HFF-Myc (cell line): ENCODE measurements at regions not wholly inside any gene's neighbourhood (a gene's known extent, or its start where the extent isn't known, plus 50 kb on each side); places are given as distances from the start of the nearest gene placed in this dataset.

Experiments used
- DNase-seq: peaks from one replicate; pipeline ENCODE4 v3.0.0-alpha.2; 2011; ENCODE audit warnings: low read depth; ENCODE audit errors: extremely low read depth
- H3K4me3 ChIP-seq: replicated peaks from 2 replicates; pipeline ENCODE4 v1.5.1; 2011; ENCODE audit warnings: low read depth, mild to moderate bottlenecking, control low read depth, low read length
- TF ChIP-seq, protein P1 (sequence below): IDR thresholded peaks from 2 replicates; pipeline ENCODE4 v1.5.1; 2012; ENCODE audit warnings: mild to moderate bottlenecking, low read depth, low read length, control low read depth; ENCODE audit errors: missing control alignments

DNA sequence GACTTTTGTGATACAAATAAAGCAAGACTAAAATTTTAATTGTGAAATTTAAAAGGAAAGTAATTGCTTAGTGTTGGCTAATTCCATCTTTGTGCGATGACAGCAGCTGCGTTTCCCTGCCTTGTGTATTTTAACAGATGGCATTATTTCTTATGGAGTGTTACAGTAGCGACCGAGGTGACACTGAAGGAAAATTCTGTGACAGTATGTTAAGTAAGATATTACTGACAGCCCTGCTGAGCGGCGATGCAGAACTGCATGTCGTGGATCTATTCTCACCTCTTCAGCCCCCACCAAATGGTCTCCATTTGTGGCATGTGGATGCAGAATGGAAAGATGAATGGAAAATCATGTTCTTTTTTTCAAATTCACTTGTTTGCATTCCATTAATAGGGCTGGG is 289.4 kb downstream of the RNF144B start:
- TF ChIP-seq, protein P1, sequence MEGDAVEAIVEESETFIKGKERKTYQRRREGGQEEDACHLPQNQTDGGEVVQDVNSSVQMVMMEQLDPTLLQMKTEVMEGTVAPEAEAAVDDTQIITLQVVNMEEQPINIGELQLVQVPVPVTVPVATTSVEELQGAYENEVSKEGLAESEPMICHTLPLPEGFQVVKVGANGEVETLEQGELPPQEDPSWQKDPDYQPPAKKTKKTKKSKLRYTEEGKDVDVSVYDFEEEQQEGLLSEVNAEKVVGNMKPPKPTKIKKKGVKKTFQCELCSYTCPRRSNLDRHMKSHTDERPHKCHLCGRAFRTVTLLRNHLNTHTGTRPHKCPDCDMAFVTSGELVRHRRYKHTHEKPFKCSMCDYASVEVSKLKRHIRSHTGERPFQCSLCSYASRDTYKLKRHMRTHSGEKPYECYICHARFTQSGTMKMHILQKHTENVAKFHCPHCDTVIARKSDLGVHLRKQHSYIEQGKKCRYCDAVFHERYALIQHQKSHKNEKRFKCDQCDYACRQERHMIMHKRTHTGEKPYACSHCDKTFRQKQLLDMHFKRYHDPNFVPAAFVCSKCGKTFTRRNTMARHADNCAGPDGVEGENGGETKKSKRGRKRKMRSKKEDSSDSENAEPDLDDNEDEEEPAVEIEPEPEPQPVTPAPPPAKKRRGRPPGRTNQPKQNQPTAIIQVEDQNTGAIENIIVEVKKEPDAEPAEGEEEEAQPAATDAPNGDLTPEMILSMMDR: no peak
- no peak overlapping the region for H3K4me3 ChIP-seq
- DNase-seq: no peak

DNA sequence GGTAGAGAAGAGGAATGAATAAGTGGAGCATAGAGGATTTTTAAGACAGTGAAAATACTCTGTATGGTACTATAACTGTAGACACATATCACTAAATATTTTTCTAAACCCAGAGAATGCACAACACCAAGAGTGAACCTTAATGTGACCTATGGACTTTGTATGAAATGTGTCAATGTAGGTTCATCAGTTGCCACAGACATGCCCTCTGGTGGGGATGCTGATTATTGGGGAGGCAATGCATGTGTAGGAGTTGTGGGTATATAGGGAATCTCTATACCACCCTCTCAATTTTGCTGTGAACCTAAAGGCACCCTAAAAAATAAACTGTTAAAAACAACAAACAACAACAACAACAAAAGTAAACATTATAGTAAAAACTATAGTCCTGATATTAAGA is 293.7 kb downstream of the RNF144B start:
- TF ChIP-seq, protein P1: no peak
- no peak for DNase-seq
- no peak overlapping the region for H3K4me3 ChIP-seq

DNA sequence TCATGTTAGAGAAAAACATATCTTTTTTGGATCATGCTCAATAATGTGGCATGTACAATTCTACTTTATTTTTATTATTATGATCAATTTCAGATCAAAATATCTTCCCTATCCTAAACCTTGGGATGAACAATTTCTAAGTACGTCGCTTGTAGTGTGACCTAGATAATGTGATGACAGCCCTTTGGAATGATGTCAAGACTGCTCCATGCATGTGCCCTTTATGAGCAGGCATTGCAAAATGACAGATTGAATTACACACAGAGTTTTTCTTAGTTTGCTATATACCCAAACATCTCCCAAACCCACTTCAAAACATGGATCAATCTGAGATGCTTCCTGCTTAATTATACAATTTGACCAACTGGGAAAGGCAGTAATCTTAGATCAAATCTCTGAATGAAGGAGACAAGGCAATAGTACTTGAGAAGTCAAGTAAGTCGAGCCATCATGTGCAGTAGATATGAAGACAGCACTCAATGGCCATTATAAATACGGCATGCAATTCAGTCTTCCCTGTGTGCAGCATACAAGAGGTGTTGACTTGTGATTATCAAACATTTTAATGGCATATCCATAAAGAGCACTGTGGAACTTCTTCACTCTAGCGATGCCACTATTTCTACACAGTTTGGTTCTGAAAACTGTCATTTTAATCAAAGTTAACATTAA is 294.8 kb downstream of the RNF144B start:
- no peak overlapping the region for H3K4me3 ChIP-seq
- DNase-seq: no peak
- TF ChIP-seq, protein P1: no peak

DNA sequence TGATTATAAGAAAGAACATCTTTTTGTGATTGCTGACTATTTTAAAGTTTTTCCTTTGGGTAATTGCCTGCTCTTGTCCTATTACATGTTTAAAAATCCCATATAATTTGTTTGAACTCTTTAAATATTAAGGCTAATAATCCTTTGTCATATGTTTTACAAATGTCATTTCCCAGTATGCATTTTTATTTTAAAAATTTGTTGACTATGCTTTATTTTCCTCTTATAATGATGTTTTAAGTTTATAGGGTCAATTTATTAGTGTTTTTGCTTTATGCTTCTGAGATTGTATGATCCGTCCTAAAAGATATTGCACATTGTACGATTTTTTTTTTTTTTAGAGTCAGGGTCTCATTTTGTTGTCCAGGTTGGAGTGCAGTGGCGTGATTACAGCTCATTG is 297.2 kb downstream of the RNF144B start:
- DNase-seq: no peak
- no peak overlapping the region for H3K4me3 ChIP-seq
- TF ChIP-seq, protein P1: no peak

DNA sequence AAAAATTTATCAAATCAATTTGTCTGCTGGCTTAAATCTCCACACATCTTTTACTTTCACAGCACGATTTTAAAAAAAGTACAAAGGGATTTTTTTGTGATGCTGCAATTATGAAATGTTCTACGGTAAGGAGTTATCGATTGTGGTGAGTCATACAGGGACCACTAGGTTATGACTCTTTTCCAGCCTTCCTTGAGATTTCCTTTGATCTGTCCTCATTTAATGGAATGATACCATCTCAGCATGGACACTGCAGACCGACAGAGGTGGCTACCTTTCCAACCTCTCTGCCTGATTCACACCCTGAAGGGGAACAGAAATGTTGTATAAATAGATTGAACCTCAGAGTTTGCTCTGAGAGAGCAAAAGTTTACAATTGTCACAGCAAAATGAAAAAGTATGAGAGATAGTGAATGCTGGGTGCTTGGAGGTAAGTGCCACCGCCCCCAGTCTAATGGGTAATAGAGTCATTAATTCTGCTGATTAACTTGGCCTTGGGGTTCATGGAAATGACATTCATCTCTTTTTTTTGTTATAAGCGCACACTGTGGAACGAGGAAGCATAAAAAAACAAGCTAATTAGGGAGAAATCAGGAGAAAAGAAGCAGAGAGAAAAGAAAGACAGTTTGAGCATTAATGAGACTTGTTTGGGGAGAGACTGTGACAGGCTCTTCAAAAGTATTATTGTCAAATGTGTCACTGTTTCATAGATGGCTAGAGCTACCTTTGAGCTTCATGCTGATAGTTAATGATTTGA is 306.0 kb downstream of the RNF144B start:
- no peak for DNase-seq
- TF ChIP-seq, protein P1: no peak
- H3K4me3 ChIP-seq: no peak overlapping the region

DNA sequence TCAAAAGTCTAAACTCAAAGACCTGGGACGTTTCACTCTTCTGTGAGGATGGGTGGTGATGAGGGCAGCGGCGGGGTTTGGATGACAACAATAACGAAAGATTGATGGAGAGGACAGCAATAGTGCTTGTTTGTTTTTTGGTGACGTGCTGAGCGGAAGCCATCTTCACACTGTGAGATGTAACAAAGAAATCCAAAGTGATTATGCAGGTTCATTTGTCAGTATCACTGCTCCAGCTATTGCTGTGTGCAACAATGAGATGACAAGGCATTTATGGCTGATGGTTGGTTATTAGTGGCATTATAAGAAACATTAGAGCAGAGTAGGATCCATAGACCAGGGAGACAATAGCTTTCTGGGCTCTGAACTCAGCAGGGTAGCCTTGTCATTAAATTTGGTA is 306.7 kb downstream of the RNF144B start:
- no peak for DNase-seq
- H3K4me3 ChIP-seq: no peak overlapping the region
- TF ChIP-seq, protein P1: no peak
